Stimulated activated naive CD4-positive, alpha-beta T cell (primary cell): ENCODE measurements at regions not wholly inside any gene's neighbourhood (a gene's known extent, or its start where the extent isn't known, plus 50 kb on each side); places are given as distances from the start of the nearest gene placed in this dataset.
"Not testable (repeated sequence)": the region's sequence is repeated elsewhere in the genome, so short reads cannot be mapped to it uniquely, and the experiment has no call there.

Source experiments
- DNase-seq, 6 experiments: peaks; one replicate each; lab custom pipeline; 2025; lab: John Stamatoyannopoulos, UW

DNA sequence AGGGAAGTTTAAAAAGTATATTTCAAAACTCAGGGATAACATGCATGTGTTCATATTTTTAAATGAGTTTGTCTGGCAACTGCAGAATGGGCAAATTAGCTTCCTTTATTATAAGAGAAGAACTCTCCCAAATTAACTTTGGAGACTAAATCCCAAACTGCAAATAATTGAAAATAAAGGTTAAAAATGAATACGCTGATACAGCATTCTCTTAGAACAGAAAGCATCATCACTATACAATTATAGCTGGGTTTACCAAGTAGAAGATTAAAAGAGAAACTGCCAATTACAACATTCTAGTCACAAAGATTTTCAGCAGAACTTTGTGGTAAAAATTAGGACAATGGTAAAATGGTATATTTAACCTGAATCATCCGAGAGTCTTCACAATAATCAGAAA, 73.3 kb downstream of the OLFM4 start:
- DNase-seq: no peak

DNA sequence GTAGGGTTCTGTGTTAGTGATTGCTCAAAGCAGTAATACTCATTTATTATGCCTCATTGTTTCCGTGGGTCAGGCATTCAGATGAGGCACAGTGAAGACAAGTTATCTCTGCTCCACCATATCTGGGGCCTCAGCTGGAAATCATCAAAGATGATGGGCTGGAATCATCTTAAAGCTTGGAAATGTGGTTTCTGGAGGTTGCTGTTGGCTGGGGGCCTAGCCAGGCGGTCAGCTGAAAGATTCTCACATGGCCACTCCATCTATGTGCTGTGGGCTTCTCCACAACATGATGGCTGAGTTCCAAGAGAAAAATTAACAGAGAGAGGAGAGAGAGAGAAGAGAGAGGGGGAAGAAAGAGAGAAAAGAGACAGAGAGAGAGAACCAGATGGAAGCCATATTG, 75.5 kb downstream of the OLFM4 start:
- DNase-seq: no peak

DNA sequence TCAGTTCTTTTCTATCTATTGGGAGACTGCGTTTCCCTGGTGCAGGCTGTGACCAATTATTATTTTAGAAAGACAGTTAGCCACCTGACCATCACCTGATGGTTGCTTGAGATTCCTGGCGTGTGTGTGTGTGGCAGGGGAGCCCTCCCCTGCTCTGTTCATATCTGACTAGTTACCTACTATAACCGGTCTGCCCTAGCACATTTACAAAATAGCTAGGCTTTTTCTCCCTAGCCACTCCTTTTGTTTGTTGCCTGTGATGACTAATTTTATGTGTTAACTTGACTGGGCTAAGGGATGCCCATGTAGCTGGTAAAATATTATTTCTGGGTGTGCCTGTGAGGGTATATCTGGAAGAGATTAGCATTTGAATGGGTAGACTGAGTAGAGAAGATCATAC, 76.9 kb downstream of the OLFM4 start:
- no peak for DNase-seq

DNA sequence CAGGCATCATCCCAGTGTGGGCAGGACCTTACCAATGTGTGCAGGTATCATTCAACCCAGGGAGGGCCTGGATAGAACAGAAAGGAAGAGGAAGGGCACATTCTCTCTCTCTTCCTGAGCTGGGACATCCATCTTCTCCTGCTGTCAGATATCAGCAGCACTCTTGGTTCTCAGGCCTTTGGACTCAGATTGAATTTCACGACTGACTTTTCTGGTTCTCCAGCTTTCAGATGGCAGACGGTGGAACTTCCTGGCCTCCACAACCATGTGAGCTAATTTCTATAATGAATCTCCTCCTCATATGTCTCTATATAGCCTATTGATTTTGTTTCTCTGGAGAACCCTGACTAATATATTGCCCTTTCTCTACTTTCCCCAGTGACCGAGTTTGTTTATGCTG, 77.3 kb downstream of the OLFM4 start:
- no peak for DNase-seq

DNA sequence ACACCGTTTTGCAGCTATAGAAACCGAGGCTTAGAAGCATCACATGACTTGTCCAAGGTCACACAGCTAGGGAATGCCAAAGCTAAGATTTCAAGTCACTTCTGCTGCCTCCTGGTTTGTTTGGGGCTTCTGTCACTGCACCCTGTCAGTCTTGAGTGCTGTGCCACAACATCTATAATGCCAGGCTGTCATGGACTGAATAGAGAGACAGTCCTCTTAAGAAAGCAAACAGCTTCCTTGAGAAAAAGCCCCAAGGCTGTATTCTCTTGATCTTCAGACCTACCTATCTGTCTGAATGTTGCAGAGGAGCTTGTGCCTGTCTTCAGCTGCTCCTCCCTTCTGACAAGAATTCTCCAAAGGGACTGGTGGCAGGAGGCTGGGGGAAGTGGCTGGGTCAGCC, 81.6 kb downstream of the OLFM4 start:
- DNase-seq: no peak

DNA sequence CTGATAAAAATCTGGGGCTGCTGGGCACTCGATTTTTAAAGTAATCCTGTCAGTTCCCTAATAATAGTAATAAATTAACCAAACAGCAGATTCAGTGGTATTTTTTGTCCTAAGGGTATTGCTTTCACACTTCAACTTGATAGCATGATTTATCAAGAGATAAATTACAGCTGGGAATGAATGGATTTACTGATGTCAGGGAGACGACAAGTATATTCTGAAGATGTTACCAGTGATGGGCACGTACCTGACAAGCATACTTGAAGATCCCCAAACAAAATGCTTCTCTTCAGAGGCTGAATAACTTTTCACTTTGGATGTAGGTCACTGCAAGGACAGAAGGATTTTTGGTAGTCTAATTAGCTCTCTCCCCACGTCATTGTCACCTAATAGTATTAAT, 82.0 kb downstream of the OLFM4 start:
- no peak for DNase-seq

DNA sequence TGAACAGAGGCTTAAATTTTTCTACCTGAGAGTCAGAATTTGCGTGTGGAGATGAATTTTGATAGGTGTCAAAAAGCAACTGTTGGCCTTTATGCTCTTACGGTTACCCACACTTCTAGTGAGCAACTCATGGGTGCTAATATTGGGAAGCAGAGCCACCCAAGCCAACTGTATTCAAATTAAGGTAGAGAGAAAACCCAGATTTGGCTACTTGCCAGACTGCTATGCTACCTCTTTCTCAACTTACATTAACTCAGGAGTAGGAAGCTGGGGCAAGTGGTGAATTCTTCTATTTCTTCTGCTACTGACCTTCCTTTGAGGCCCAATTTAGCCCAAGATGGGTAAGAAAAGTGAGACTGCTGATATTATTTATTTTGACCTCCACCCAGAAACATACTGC, 83.9 kb downstream of the OLFM4 start:
- no peak for DNase-seq

DNA sequence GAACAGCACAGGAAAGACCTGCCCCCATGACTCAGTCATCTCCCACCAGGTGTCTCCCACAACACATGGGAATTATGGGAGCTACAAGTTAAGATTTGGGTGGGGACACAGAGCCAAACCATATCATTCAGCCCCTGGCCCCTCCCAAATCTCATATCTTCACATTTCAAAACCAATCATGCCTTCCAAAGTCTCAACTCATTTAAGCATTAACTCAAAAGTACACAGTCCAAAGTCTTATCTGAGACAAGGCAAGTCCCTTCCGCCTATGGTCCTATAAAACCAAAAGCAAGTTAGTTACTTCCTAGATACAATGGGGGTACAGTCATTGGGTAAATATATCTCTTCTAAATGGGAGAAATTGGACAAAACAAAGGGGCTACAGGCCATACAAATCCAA, 88.4 kb downstream of the OLFM4 start:
- not testable (repeated sequence) for DNase-seq

DNA sequence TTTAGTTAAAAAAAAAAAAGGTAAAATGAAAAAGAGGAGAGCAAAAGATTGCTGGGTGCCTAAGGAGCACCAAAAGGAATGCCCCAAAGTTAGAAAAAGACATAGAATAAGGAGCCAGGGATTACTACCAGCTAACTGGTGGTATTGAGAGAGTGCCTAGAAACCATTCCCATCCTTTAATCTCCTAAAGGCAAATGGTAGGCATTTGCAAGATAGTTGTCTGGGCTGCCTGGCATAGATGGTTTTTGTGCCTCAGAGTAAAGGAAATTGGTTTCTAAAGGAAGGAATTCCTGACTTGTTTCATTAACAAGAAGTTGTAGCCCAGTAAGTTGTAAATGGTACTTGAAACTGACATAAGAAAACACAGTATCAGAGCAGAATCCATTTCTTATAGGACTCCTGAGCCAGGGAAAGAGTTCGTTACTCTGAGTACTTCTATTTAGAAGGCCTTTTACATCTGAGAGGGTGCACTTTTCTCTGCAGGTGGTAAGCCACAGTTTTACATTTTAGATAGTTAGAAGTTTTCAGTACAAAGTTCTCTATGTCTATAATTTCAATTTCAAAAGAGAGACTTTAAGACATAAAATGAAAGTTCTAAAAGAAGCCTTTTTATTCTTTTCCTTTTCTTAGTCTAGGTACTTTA, 92.6 kb downstream of the OLFM4 start:
- no peak for DNase-seq

DNA sequence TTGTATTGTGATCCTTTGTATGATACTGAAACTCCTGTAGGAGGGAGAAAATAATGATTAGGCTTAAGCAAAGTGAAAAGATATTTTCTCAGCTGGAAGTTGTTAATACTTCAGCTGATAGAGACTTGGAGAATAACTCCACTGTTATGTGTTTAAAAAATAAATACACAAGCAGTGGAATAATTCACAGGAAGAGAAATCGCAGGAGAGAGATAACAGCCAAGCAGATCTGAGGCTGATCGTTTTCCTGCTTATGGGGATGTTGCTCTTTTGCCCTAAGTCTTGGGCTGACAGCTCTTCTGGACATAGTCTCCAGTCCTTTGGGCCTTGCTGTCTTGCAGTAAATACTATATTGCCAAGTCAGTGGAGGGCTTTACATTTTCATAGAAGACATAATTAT, 93.3 kb downstream of the OLFM4 start:
- DNase-seq: no peak

DNA sequence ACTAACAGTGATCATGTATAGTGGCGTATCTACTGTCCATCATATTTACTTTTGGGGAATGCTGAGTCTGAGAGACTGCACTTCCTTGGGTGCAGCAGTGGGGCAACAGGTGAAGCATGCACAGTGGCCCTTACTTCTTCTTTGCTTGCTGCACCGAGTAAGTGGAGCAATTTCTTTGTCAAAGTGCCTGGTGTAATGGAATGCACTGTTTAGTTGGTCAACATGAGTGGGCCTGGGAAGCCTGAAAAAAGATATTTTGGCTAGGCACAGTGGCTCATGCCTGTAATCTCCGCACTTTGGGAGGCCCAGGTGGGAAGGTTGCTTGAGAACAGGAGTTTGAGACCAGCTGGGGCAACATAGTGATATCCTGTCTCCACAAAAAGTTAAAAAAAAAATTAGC, 94.9 kb downstream of the OLFM4 start:
- no peak for DNase-seq

DNA sequence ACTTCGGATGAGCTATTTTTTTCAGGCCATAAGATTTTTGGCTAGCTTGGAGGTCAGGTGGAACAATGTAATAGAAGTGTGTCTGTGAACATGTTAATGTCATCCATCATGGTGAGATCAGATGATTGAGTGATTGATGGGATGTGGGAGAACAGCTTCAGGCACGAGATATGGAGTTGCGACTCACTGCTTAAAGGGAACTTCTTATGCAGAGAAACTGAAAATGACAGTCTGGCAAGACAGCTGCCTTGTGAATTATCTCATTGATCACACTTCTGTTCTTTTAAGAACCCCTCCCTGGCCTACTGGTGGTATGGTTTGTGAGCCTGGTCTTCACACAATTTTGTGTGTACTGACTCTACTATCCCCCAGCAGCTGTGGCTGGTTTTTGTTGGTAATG, 96.0 kb downstream of the OLFM4 start:
- no peak for DNase-seq

DNA sequence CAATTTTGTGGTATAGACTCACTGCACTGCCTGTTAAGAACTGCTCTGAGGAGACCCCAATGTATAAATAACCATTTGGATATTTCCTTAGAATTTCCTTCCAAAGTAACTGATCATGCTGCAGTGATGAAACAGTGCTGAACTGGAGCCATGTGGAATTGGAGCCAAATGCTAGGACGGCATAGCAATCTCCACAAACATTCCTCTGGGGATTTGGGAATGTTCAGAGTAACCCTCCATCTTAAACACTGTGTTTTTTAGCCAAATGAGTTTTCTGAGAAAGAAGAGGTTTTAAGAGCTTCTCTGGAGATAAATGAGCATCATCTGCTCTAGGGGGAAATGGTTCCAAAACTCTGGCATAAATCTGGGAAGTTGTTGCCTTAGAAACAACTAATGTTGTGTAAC, 98.2 kb downstream of the OLFM4 start:
- DNase-seq: no peak

DNA sequence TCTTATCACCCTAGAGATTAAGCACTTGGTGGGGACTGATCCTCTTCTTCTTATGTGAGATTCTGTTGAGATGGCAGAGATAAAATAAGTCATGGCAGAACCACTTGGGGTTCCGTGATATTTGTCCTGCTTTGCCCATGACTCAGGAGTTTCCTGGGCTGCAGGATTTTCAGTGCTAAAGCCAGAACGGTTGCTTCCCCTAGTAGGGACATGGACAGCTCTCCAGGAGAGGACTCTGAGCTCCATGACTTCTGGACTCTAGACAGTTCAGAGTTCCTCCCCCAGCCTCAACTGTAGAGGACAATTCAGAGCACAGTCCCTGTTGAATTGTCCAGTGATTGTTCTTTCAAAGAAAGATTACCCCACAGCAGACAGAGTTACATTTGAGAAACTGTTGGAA, 98.8 kb downstream of the OLFM4 start:
- DNase-seq: no peak

DNA sequence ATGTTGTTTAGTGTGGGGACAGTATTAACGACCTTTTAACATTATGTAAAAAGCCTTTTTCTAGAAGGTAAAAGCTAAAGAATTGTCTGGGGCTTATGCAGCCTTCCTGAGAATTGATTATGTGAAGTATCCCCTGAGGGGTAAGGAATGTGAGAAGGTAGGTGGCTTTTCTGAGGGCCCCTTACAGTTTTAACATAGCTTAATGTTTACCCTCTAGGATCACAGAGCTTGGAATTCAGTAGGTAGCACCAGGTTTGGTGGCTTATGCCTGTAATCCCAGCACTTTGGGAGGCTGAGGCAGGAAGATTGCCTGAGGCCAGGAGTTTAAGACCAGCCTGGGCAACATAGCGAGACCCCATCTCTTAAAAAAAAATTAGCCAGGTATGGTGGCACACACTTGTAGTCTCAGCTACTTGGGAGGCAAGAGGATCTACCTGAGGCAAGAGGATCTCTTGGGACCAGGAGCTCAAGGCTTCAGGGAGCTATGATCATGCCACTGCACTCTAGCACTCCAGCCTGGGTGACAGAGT, 101.3 kb downstream of the OLFM4 start:
- DNase-seq: no peak

DNA sequence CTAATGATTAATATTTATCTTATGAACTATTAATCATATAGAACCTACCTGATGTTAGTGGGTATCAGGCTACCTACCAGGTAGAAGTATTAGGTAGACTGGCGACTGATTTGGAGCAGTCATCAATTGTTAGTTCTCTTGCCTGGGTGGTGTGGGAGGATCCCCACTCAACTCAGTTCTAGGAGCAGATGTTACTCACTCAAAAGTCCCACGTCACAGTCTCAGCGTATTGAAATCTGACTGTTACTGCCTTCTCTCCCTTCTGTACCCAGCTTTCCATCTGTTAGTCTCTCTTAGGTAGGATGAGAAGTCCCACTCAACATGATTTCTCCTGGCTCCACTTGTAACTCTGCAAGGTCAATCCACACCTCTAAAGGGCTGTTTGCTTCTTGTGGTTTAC, 102.7 kb downstream of the OLFM4 start:
- DNase-seq: no peak

DNA sequence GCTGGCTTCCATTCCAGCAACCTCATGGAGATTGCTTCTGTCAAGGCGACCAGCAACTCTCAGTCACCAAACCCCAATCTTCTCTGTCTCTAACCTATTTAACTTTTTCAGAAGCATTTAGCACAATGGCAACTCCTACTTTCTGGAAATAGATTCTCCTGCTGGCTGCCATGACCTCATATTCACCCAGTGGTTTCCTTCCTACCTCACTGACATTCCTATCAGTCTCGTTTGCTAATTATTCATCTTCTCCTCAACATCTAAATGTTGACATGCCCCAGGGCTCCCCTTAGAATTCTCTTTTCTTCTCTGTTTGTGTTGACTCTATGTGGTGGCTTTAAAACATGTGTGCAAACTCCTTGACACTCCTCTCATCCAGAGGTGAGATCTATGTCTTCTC, 106.7 kb downstream of the OLFM4 start:
- no peak for DNase-seq

DNA sequence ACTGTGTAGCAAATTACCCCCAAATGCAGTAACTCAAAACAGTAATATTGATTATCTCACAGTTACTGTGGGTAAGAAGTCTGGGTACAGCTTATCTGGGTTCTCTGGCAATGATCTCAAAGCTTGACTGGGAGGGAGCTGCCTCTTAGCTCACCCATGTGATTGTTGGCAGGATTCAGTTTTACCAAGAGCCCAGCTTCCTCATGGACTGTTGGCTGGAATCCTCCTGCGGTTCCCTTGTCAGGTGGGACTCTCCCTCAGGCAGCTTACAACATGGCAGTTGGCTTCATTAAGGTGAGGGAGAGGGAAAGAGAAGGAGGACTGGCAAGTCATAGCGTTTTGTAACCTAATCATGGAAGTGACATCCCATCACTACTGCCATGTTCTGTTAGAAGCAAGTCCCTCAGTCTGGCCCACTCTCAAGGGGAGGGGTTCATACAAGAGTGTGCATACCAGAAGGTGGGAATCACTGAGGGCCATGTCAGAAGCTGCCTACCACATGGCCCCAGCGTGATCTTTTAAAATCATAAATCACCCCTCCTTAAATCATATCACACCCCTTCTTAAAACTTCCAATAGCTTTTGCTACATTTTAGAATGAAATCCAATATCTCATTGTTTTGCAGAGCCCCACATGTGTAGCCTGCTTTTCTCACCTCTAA, 108.1 kb downstream of the OLFM4 start:
- no peak for DNase-seq

DNA sequence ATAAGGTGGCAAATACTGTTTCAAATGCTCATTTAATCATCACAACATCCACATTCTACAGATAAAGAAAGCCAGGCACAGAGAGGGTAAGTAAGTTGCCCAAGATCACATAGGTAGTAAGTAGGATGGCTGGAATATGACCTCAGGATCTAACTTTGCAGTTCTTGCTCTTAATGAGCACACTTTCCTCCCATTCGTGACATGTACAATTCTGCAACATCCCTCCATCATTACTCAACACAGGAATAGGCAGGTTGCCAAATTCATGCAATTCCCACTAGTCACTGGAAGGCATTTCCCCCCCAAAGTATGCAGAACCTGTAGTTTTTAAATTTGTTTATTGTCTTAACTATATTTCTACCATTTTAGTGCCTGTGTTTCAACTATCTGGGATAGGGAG, 109.2 kb downstream of the OLFM4 start:
- DNase-seq: no peak

DNA sequence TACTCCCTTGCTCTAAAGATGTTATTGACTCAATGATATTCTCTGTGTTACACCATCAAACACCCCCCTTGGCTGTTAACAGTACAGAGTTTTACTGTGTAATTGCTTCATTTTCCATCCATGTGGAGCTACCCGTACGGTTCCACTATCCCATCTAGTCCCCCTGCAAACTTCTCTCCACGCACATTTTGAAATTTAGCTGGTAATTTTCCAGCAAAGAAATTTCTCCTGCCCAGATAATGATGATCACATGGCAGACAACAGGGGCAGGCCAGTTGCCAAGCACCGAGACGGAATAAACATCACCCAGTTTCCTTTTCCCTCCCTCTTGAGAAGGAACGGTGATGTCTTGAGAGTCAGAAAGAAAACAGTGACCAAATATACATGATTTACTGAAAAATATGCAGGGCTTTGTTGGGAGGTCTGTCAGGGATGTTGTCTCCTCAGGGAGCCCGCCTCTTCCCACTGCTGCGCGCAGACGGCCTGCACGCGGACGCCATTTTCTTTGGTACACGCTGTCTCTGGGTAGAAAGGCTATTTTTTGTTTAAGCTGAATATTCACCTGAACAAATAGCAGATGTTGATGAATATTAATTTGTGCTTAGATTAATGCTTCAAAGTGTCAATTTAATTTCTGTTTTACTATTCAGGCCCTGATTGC, 109.9 kb downstream of the OLFM4 start:
- DNase-seq: no peak

DNA sequence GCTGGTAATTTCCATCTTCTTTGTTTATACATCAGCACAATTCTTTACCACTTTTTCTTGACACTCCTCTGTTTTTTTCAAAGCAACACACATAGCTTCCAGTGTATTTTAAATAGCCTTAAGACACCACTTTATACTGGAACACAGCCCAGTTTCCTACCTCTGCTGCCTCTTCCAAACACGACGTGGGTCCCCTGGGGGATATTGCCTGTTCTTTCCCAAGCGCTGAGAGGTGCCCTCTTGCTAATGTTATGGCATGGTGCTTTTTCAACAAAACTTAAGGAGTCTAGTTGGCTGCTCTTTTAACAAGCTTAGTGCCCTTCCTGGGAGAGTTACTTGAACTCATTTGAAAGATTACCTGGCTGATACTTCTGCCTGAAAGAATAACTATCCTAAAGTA, 112.7 kb downstream of the OLFM4 start:
- no peak for DNase-seq

DNA sequence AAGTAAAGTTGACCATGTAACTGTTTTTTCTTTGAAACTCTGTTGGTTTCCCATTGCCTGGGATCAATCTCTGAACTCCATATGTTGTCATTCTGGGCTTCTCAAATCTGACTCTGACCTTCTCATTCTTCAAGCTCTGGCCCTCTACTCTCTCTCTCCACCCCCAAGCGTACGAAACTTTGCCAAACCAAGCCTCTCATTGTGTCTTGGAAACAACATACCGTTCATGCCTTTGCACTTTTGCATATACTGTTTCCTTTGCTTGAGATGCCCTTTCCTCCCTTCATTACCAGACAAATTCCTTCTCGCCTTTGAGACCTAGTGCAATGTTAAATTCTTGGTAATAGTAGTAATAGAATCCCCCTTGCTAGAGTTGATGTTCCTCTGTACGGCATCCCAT, 113.7 kb downstream of the OLFM4 start:
- DNase-seq: no peak

DNA sequence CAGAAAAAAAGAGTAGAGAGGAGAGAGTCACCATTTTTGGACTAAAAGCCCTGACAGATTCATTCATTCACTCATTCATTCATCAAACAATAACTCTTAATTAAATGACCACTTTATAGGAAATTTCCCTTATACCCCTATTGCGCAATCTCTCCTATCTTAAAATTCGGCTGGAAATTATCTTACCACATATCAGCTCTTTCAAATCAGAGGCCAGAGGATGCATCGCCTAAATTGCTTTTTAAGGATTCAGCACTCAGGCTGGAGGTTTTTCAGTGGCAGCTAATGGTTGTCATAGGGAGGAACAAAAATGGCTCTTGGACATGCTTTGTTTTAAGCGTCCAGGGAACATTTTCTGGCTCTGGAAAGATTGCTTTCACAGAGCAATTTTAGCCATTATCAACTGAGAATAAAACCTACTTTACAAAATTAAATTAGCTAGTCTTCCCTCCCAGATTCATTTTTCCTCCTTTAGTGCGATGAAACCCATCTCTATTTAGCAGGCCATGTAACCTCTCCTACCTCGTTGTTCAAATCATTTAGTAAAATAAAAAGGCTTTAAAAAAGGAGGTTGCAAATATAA, 115.2 kb downstream of the OLFM4 start:
- no peak for DNase-seq
